Dedifferentiated amniotic fluid mesenchymal stem cell (primary cell): ENCODE measurements at regions not wholly inside any gene's neighbourhood (a gene's known extent, or its start where the extent isn't known, plus 50 kb on each side); places are given as distances from the start of the nearest gene placed in this dataset.
"Not testable (repeated sequence)": the region's sequence is repeated elsewhere in the genome, so short reads cannot be mapped to it uniquely, and the experiment has no call there.

Experiments
- DNase-seq: peaks from one replicate; pipeline ENCODE4 v3.0.0-alpha.2; 2016; ENCODE audit errors: extremely low spot score

DNA sequence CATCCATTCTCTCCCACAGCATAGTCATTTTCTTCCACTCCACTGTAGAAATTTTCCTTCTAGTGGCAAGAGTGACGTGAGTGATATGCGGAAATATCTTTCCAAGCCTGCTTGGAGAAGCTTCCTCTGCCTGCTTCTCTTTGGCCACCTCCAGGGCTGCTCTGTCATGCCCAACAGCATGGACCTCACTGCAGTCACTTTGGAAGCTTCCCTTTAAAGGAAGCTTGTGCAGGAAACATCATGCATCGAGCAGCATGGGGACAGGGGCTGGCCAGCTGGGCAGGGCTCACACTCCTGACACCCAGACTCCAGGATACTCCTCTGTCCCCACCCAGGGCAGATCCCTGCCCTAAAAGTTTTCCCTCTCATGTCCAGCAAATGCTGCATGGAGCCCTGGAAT is 241.6 kb downstream of the ANKRD30B start:
- DNase-seq = not testable (repeated sequence)

- not testable (repeated sequence) for DNase-seq
Measured at GRCh38 chr18:14991934-14992445, 244.0 kb downstream of the ANKRD30B start.

- not testable (repeated sequence) for DNase-seq
Measured at GRCh38 chr18:14992758-14993157, 244.8 kb downstream of the ANKRD30B start.

- DNase-seq = not testable (repeated sequence)
Measured at GRCh38 chr18:14995023-14995422, 247.1 kb downstream of the ANKRD30B start.

DNA sequence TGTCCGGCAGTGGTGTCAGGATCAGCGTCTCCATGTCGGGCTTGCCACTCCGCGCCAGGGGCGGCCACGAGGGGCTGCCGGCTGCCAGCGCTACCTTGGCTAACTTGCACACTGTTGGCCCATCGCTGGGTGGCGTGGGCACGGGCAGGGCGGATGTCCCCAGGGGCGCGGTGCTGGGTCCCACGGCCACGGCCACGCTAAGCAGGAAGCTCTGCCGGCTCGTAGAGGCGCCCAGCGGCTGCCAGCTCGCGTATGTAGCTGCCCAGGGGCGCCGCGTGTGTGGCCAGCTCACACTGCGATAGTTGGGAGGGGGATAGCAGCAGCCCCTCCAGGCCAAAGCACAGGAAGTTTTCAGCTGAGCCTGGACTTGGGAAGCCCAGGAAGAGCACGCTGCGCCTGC is 249.4 kb downstream of the ANKRD30B start:
- DNase-seq = no peak

DNA sequence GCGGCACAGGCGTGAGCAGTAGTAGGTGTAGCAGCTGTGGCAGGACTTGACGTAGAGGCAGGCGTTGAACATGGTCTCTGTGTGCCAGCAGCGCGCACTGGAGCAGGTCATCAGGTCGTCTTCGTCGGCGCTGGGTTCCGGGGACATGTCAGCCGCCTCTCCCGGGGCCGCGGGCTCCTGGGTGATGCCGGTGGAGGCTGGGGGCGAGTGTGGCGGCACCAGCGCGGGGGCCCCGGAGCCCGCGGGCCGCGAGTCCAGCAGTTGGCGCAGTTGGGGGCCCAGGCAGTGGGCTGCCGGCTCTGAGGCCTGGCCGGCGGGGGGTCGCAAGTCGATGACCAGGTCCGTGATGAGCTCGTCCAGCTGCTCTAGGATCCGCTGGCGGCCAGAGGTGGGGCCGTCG is 249.9 kb downstream of the ANKRD30B start:
- DNase-seq = not testable (repeated sequence)

DNA sequence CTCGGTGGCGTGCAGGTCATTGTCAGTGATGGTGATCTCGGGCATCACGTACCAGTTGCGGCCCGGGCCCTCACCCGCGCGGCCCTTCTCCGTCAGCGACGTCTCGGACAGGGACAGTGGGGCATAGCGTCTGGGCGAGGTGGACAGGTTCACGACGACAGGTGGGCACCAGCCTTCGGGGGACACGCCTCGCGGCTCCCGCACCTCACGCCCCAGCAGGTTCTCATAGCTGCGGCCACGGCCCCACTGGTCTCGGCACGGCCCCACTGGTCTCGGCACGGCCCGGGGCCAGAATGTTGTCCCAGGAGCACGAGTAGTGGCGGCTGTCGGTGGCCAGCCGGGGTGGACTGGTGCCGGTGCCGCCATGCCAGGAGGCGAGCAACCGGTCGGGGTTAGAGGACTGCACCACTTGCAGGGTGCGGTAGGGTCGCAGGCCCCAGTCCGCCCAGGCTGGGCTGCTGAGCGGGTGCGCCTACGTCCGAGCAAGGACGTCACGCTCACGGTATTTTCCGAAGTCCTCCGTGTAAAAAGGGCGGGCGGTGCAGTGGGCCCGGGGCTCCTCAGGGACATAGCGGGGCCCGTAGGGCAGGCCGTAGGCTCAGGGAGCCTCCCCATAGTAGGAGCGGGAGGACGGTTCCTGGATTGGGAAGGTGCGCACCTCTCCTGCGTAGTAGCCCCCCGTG is 250.5 kb downstream of the ANKRD30B start:
- not testable (repeated sequence) for DNase-seq

- DNase-seq = no peak
Measured at GRCh38 chr18:14999085-14999975, 251.4 kb downstream of the ANKRD30B start.

DNA sequence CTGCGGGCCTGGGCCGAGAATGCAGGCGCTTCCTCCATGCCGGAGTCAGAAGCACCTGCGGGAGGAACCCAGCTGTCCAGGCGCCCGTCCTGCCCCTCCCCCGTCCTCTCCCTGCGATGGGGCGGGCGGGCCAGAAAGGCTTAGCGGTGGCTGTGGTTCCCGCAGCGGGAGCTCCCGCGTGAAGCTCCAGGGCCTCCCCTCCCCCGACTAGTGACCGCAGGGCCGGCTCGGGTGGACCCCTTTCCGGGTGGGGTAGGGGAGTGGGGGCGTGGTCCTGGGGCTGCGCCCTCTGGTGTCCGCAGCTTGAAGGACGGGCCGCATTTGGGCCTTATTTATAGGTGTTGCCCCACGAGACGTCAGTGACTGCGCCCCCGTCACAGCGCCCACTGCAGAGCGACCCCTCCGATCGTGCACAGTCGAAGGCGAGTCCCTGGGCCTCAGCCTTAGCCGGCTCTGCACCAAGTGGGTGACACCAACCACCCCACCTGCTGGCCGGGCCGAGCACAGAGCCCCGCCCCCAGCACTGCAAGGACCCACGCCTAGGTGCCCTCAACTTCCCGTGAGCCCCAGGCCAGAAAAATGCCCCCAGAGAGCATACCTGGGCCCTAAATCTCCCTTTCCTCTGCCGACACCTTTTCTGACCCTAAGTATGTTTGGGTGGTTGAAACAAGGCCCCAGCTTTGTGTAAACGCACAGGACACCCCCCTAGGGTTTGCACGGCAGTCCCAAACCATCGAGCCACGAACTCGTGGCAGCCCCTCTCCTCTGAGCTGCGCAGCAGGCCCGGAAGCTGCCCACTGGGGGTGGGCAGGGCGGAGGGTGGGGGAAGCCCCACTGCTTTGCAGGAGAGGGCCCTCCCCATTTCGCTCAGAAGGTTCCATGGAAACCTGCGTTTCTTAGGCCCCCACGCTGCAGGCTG is 252.4 kb downstream of the ANKRD30B start:
- not testable (repeated sequence) for DNase-seq

DNA sequence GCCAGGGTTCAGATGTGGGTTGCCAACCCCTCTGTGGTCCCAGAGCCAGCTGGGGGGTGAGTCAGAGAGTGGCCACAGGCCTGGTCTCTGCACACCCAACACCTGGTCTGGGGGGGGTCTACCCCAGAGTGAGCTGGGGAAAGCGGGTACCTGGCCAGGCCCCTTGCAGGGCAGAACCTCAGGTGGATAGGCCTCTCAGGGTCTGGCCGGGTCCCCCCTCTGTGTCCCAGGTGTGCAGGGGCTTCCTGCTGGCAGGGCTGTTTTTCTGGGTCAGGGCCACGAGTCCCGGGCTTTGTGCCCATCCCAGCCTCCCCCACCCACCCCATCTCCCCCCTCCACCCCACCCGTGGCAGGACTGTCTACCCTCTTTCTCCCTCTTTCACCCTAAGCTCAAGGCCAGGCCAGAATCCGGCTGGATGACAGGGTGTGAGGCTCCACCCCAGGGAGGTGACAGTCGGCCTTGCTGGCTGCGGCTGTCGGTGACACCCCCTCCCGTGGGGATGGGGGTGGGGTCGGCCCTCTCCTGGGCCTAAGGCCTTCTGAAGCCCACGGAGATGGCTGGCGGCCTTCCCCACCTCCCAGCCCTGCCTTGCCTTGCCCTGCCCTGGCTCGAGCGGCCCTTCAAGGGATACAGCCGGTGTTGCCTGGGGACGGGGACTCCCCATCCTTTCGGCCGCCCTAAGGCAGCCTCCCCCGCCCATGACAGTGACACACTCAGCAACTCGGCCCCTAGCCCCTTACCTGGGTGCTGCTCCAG is 253.2 kb downstream of the ANKRD30B start:
- DNase-seq = not testable (repeated sequence)

GRCh38 chr18:15001795-15002107 is 253.8 kb downstream of the ANKRD30B start:
- DNase-seq = not testable (repeated sequence)

GRCh38 chr18:15002765-15003164 is 254.8 kb downstream of the ANKRD30B start:
- not testable (repeated sequence) for DNase-seq

DNA sequence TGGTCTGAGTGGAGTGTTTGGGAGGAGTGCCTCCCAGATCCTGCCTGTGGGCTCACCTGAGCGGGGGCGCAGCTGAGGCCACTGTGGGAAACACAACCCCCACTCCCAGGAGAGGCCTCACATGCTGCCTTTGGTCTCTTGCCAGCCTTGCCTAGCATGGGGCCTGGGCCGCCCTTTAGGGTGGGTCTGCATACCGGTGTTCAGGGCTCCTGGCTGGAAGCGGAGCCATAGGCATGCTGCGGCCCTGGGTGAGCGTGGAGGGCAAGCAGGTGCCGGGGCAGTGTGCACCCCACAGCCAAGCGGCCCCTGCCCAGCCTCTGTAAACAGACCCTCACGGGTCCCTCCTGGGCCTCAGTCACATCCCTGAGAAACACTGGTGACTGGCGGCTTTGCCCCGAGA is 255.3 kb downstream of the ANKRD30B start:
- DNase-seq = not testable (repeated sequence)

- DNase-seq = not testable (repeated sequence)
Measured at GRCh38 chr18:15003636-15004269, 255.8 kb downstream of the ANKRD30B start.

DNA sequence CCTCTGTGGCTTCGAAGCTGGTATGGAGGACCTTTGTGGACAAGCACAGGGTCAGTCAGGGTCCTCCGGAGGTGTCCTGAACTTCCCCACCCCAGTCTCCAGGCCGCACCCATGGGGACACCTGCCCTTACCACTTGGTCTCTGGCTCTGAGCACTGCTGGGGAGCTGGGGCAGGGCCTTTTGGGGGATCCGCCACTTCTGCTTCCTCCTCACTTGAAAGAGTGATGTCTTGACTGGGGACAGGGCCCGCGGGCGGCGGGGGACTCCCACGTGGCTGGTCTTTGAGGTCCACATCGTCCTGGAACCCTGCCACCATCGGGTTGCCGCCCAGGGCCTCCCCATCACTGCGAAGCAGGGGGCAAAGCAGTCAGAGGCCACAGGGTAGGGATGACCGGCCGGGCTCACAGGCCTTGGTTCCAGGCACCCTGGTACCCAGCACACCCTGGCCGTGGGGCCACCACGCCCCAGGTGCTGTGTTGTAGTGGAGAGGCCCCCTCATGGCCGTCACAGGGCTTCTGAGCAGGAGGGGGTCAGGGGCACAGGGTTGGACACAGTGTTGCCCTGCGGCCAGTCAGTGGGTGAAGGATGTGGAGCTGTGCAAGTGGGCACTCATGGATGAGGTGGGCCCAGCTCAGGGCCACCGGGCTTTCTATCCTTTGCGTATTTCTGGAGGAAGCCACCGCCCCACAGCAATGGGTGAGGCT is 256.4 kb downstream of the ANKRD30B start:
- not testable (repeated sequence) for DNase-seq

DNA sequence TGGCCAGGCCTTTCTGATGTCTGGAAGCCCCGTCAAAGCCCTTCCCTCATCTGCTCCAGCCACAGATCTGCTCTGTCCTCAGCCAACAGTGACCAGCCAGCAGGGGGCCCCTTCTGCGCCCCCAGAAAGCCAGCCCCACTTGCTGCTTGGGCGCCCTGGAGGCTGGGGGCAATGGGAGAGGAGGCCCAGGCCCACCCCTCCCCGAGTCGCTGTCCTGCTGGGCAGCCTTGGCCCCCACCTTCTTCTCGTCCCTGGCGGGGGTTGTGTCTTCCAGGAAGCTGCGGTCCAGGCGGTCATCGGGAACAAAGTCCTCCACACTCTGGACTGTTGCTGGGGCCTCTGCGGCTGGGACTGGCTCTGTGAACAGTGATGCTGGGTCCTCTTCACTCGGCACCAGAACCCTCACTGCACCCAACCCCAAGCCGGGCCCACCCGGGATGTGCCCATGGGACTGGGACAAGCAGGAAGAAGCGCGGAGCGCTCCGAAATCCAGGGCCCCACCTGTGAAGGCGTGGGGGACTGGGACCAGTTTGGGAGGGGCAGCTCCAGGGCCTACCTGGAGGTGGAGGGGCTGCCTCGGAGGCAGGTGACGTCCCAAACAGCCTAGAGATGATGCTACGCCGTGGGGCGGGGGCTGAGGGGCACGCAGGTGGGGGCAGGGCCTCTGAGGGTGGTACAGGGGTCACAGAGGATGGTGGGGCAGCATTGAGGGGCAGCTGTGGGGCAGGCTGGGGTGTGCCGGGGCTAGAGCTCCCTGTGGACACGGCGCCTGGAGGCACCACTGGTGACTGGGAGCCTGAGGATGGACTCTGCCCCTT is 257.6 kb downstream of the ANKRD30B start:
- DNase-seq = no peak

GRCh38 chr18:15006616-15007015 is 258.6 kb downstream of the ANKRD30B start:
- not testable (repeated sequence) for DNase-seq

GRCh38 chr18:15026041-15026440 is 278.1 kb downstream of the ANKRD30B start:
- not testable (repeated sequence) for DNase-seq

GRCh38 chr18:15028037-15028436 is 280.1 kb downstream of the ANKRD30B start:
- not testable (repeated sequence) for DNase-seq
